Trophoblast cell (in vitro differentiated cells and primary cell): ENCODE measurements at regions not wholly inside any gene's neighbourhood (a gene's known extent, or its start where the extent isn't known, plus 50 kb on each side); places are given as distances from the start of the nearest gene placed in this dataset.

Experiments
- DNase-seq, 2 donors: peaks; one replicate each; pipeline ENCODE4 v3.0.0-alpha.2; 2016
- H2AFZ ChIP-seq: 2 replicates; pipeline ENCODE4 v1.6.1; 2013; ENCODE audit warnings: low read length, moderate library complexity, mild to moderate bottlenecking; ENCODE audit not compliant: insufficient read depth, poor library complexity
- H2AK5ac ChIP-seq: 2 replicates; pipeline ENCODE4 v1.6.1; 2013; ENCODE audit warnings: mild to moderate bottlenecking, low read length
- H2BK120ac ChIP-seq: 2 replicates; pipeline ENCODE4 v1.6.1; 2013; ENCODE audit warnings: low read length, mild to moderate bottlenecking, moderate library complexity; ENCODE audit not compliant: insufficient read depth, poor library complexity
- H2BK12ac ChIP-seq: 2 replicates; pipeline ENCODE4 v1.6.1; 2013; ENCODE audit warnings: mild to moderate bottlenecking, low read length, moderate library complexity
- H2BK5ac ChIP-seq: 2 replicates; pipeline ENCODE4 v1.6.1; 2013; ENCODE audit warnings: low read length, low read depth, moderate library complexity, mild to moderate bottlenecking; ENCODE audit not compliant: poor library complexity
- H3K14ac ChIP-seq: 2 replicates; pipeline ENCODE4 v1.6.1; 2013; ENCODE audit warnings: mild to moderate bottlenecking, low read length
- H3K18ac ChIP-seq: 2 replicates; pipeline ENCODE4 v1.6.1; 2013; ENCODE audit warnings: mild to moderate bottlenecking, low read length
- H3K23ac ChIP-seq: 2 replicates; pipeline ENCODE4 v1.6.1; 2013; ENCODE audit warnings: low read length
- H3K27ac ChIP-seq: 2 replicates; pipeline ENCODE4 v1.5.1; 2013; ENCODE audit warnings: low read depth, mild to moderate bottlenecking, inconsistent platforms, low read length, moderate library complexity
- H3K27me3 ChIP-seq: 2 replicates; pipeline ENCODE4 v1.6.1; 2013; ENCODE audit warnings: inconsistent platforms, mild to moderate bottlenecking, low read length, moderate library complexity; ENCODE audit not compliant: insufficient read depth
- H3K36me3 ChIP-seq, 2 experiments: 1 replicate in 1 of 2; 2 replicates in 1 of 2; pipeline ENCODE4 v1.6.1; 2013; ENCODE audit warnings: low read length in 2 of 2, mild to moderate bottlenecking in 2 of 2, moderate library complexity in 1 of 2; ENCODE audit not compliant: insufficient read depth in 2 of 2, control insufficient read depth in 1 of 2
- H3K4ac ChIP-seq: 2 replicates; pipeline ENCODE4 v1.6.1; 2013; ENCODE audit warnings: low read depth, mild to moderate bottlenecking, low read length, moderate library complexity
- H3K4me1 ChIP-seq, 2 experiments: 1 replicate in 1 of 2; 2 replicates in 1 of 2; pipeline ENCODE4 v1.6.1; 2013; ENCODE audit warnings: low read length in 2 of 2, mild to moderate bottlenecking in 2 of 2, moderate library complexity in 1 of 2; ENCODE audit not compliant: insufficient read depth in 2 of 2, control insufficient read depth in 1 of 2
- H3K4me2 ChIP-seq: 2 replicates; pipeline ENCODE4 v1.6.1; 2013; ENCODE audit warnings: inconsistent platforms, mild to moderate bottlenecking, low read length, moderate library complexity
- H3K4me3 ChIP-seq: 2 replicates; pipeline ENCODE4 v1.5.1; 2013; ENCODE audit warnings: mild to moderate bottlenecking, low read depth, low read length, inconsistent platforms
- H3K79me1 ChIP-seq: one replicate; pipeline ENCODE4 v1.6.1; 2013; ENCODE audit warnings: low read length
- H3K79me2 ChIP-seq: 2 replicates; pipeline ENCODE4 v1.6.1; 2013; ENCODE audit warnings: low read length, mild to moderate bottlenecking; ENCODE audit not compliant: control insufficient read depth, insufficient read depth, poor library complexity
- H3K9ac ChIP-seq: 2 replicates; pipeline ENCODE4 v1.6.1; 2013; ENCODE audit warnings: mild to moderate bottlenecking, low read length
- H3K9me3 ChIP-seq: 2 replicates; pipeline ENCODE4 v1.6.1; 2013; ENCODE audit warnings: low read depth, mild to moderate bottlenecking, control low read depth, inconsistent platforms, low read length; ENCODE audit not compliant: insufficient read depth
- H4K12ac ChIP-seq: 2 replicates; pipeline ENCODE4 v1.6.1; 2013; ENCODE audit warnings: low read depth, mild to moderate bottlenecking, low read length, moderate library complexity
- H4K8ac ChIP-seq: 2 replicates; pipeline ENCODE4 v1.6.1; 2013; ENCODE audit warnings: low read depth, mild to moderate bottlenecking, low read length, moderate library complexity
- H4K91ac ChIP-seq: one replicate; pipeline ENCODE4 v1.6.1; 2013; ENCODE audit warnings: low read depth, mild to moderate bottlenecking, low read length, moderate library complexity
- WGBS: extraction: QIAGEN DNeasy Blood & Tissue Kit; methylation state at CpG from one replicate; pipeline ENCODE4 v1.1.7; 2013; ENCODE audit warnings: missing lambda C conversion rate; ENCODE audit not compliant: insufficient read length, insufficient coverage; ENCODE audit errors: extremely low coverage; 5-methylcytosine and 5-hydroxymethylcytosine counted together

DNA sequence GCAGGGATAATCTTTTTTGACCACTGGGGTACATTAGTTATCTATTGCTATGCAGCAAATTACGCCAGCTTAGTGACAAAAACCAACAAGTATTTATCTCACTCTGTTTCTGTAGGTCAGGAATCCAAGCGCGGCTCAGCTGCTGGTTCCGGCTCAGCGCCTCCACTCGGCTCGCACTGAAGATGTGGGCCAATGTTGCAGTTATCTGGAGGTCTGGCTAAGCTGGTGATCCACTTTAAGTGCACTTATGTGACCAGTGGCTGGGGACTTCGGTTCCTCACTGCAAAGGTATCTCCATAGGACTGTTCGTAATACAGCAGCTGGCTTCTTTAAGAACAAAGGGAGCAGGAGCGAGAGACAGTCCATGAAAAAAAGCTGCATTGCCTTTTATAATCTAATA is 591.9 kb downstream of the TMEM182 start:
- Histone ChIP-seq H3K23ac (no peak overlapping the region), H3K4me3 (no peak overlapping the region), H2BK5ac (no peak overlapping the region), H2BK12ac (no peak overlapping the region), H3K4me1 (no peaks in the 10 kb centered on the region), H3K27ac (no peak overlapping the region), H3K14ac (no peak overlapping the region), H3K4me2 (no peak overlapping the region), H3K27me3 (no peaks in the 10 kb centered on the region), H3K79me1 (no peaks in the 10 kb centered on the region), H3K18ac (no peak overlapping the region), H2BK120ac (no peak overlapping the region), H3K9ac (no peak overlapping the region), H2AK5ac (no peak overlapping the region), H4K12ac (no peak overlapping the region), H3K36me3 (no peaks in the 10 kb centered on the region), H3K9me3 (no peaks in the 10 kb centered on the region), H4K8ac (no peak overlapping the region), H2AFZ (no peak overlapping the region), H4K91ac (no peak overlapping the region), H3K79me2 (no peaks in the 10 kb centered on the region), H3K4ac (no peak overlapping the region)
- WGBS = no CpG with 5 or more reads among the region's 10 CpGs
- DNase-seq = no peak

DNA sequence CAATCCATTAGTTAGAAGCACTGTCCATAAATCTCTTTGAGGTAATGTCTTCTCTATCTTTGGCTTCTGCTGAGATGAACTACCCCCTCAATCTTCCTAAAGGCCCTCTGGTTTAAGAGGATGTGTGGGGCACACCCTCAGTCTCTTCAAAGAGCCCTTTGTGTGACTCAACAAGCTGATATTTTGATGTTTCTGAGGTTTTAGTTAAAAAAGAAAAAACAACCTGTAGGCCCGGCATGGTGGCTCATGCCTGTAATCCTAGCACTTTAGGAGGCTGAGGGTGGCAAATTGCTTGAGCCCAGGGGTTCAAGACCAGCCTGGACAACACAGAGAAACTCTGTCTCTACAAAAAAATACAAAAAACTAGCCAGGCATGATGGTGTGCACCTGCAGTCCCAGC is 593.5 kb downstream of the TMEM182 start:
- Histone ChIP-seq H3K18ac (no peak overlapping the region), H2BK12ac (no peak overlapping the region), H3K27ac (no peak overlapping the region), H3K4me2 (no peak overlapping the region), H3K4ac (no peak overlapping the region), H2BK5ac (no peak overlapping the region), H3K14ac (no peak overlapping the region), H3K4me1 (no peaks in the 10 kb centered on the region), H2AFZ (no peak overlapping the region), H2AK5ac (no peak overlapping the region), H4K8ac (no peak overlapping the region), H4K12ac (no peak overlapping the region), H3K36me3 (no peaks in the 10 kb centered on the region), H3K27me3 (no peaks in the 10 kb centered on the region), H3K79me1 (no peaks in the 10 kb centered on the region), H3K9me3 (no peaks in the 10 kb centered on the region), H3K4me3 (no peak overlapping the region), H3K9ac (no peak overlapping the region), H4K91ac (no peak overlapping the region), H3K79me2 (no peaks in the 10 kb centered on the region), H2BK120ac (no peak overlapping the region), H3K23ac (no peak overlapping the region)
- no peak for DNase-seq
- no CpG with 5 or more reads among the region's 1 CpG for WGBS

DNA sequence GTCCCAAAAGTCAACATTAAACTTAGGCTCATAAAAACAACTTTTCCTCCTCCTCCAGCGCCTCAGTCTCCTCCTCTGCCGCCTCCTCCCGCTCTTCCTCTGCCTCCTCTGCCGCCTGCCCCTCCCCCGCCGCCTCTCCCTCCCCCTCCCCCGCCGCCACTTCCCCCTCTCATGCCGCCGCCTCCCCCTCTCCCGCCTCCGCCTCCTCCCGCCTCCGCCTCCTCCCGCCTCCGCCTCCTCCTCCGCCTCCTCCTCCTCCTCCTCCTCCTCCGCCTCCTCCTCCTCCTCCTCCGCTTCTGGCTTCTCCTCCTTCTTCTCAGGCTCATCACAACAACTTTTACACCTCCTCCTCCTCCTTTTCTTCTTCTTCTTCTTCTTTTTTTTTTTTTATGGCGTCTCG is 599.9 kb downstream of the TMEM182 start:
- H4K91ac ChIP-seq = no peak overlapping the region
- no peak overlapping the region for H3K4me3 ChIP-seq
- no peak overlapping the region for H2BK5ac ChIP-seq
- H3K79me2 ChIP-seq = no peaks in the 10 kb centered on the region
- no peak overlapping the region for H2AFZ ChIP-seq
- no peak overlapping the region for H3K4me2 ChIP-seq
- no peaks in the 10 kb centered on the region for H3K36me3 ChIP-seq
- H3K27ac ChIP-seq = no peak overlapping the region
- H3K23ac ChIP-seq = no peak overlapping the region
- no peak overlapping the region for H3K9ac ChIP-seq
- no peak for DNase-seq
- no CpG with 5 or more reads among the region's 21 CpGs for WGBS
- H3K27me3 ChIP-seq = no peaks in the 10 kb centered on the region
- H2BK120ac ChIP-seq = no peak overlapping the region
- no peaks in the 10 kb centered on the region for H3K9me3 ChIP-seq
- H3K4me1 ChIP-seq = no peaks in the 10 kb centered on the region
- no peak overlapping the region for H3K14ac ChIP-seq
- H3K18ac ChIP-seq = no peak overlapping the region
- H2BK12ac ChIP-seq = no peak overlapping the region
- no peak overlapping the region for H3K4ac ChIP-seq
- no peak overlapping the region for H4K8ac ChIP-seq
- no peaks in the 10 kb centered on the region for H3K79me1 ChIP-seq
- no peak overlapping the region for H4K12ac ChIP-seq
- H2AK5ac ChIP-seq = no peak overlapping the region

DNA sequence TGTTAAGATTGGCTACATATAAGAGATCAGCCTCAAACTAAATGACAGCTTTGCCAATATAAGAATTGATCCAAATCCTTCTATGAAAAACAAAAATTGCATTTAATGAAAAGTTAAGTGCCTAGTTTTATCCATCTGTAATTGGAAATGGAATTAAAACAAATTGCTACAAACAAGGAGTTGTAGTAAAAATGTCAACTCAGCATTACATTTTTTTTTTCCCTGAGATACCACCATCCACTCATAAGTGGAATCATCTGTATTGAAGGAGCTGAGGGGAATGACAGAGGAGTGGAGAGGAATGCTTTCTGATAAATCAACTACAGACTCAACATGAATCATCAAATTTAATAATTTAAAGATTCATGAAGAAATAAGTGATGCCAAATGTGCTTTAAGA is 601.8 kb downstream of the TMEM182 start:
- Histone ChIP-seq H3K9ac (no peak overlapping the region), H3K27me3 (no peaks in the 10 kb centered on the region), H3K79me2 (no peaks in the 10 kb centered on the region), H3K9me3 (no peaks in the 10 kb centered on the region), H3K27ac (no peak overlapping the region), H3K4ac (no peak overlapping the region), H3K23ac (no peak overlapping the region), H4K8ac (no peak overlapping the region), H3K79me1 (no peaks in the 10 kb centered on the region), H2BK5ac (no peak overlapping the region), H3K18ac (no peak overlapping the region), H3K14ac (no peak overlapping the region), H3K4me3 (no peak overlapping the region), H3K4me2 (no peak overlapping the region), H2AFZ (no peak overlapping the region), H2AK5ac (no peak overlapping the region), H4K12ac (no peak overlapping the region), H3K36me3 (no peaks in the 10 kb centered on the region), H2BK12ac (no peak overlapping the region), H4K91ac (no peak overlapping the region), H2BK120ac (no peak overlapping the region), H3K4me1 (no peaks in the 10 kb centered on the region)
- DNase-seq = no peak

DNA sequence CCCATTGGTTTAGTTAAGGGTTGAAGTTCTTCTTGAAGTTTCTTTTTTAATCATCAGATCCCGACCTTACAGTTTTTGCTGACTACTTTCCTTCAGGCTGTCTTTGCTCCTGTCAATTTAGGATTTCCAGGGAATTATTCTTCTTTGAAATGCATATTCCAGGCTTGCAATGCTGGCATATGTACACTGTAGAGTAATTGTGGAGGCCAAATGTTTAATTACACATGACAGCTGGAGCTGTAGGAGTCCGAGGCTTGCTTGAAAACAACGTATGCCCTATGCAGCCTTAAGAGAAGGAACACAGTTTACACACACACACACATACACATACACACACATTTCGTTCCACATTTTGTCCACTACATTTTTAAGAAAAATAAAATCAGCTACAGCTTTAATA is 602.3 kb downstream of the TMEM182 start:
- H3K36me3 ChIP-seq = no peaks in the 10 kb centered on the region
- H3K4me2 ChIP-seq = no peak overlapping the region
- no peak overlapping the region for H4K8ac ChIP-seq
- no CpG with 5 or more reads among the region's 4 CpGs for whole genome bisulfite sequencing
- H3K27ac ChIP-seq = no peak overlapping the region
- H3K9me3 ChIP-seq = no peaks in the 10 kb centered on the region
- no peak overlapping the region for H2BK5ac ChIP-seq
- no peaks in the 10 kb centered on the region for H3K4me1 ChIP-seq
- H3K14ac ChIP-seq = no peak overlapping the region
- no peak overlapping the region for H3K4me3 ChIP-seq
- no peaks in the 10 kb centered on the region for H3K79me1 ChIP-seq
- H3K79me2 ChIP-seq = no peaks in the 10 kb centered on the region
- H2AK5ac ChIP-seq = no peak overlapping the region
- no peaks in the 10 kb centered on the region for H3K27me3 ChIP-seq
- H3K23ac ChIP-seq = no peak overlapping the region
- no peak for DNase-seq
- no peak overlapping the region for H2BK12ac ChIP-seq
- no peak overlapping the region for H3K4ac ChIP-seq
- H3K18ac ChIP-seq = no peak overlapping the region
- H3K9ac ChIP-seq = no peak overlapping the region
- H2AFZ ChIP-seq = no peak overlapping the region
- no peak overlapping the region for H2BK120ac ChIP-seq
- no peak overlapping the region for H4K12ac ChIP-seq
- H4K91ac ChIP-seq = no peak overlapping the region
